Hippocampal formation (tissue), 2 donors: ENCODE measurements at regions not wholly inside any gene's neighbourhood (a gene's known extent, or its start where the extent isn't known, plus 50 kb on each side); places are given as distances from the start of the nearest gene placed in this dataset.
"Not testable (repeated sequence)": the region's sequence is repeated elsewhere in the genome, so short reads cannot be mapped to it uniquely, and the experiment has no call there.

Experiments used
- DNase-seq, 2 donors: peaks; one replicate each; lab custom pipeline; 2025; lab: John Stamatoyannopoulos, UW

- DNase-seq: no peak
These were observed 253.3 kb upstream of the KIAA1217 start for GRCh38 chr10:23955456-23956225.

GRCh38 chr10:23965123-23965522, 243.8 kb upstream of the KIAA1217 start:
- no peak for DNase-seq

GRCh38 chr10:23965880-23966279, 243.1 kb upstream of the KIAA1217 start:
- DNase-seq: no peak

DNA sequence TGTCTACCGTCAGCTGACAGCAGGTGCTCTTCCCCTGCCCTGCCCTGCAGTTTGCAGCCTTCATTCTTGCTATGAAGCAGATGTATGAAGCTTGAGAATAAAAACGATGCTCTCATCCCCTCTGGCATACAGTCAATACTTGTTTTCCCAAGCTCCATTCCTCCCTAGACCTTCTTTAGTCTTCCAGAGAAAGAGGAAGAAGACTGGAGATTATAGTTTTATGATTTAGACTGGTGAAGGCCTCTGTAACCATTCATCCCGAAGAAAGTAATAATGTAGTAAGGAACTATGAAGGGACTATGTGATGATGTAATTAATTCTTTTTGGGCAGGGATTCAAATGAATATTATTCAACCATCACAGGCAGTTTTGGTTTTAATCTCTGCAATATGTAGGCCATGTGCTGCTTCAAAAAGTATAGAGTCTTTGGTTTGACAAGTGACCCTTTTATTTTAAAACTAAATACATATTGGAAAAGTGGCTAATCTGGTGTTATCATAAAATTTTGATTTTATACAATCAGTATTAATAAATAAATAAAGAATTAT, 242.4 kb upstream of the KIAA1217 start:
- no peak for DNase-seq

DNA sequence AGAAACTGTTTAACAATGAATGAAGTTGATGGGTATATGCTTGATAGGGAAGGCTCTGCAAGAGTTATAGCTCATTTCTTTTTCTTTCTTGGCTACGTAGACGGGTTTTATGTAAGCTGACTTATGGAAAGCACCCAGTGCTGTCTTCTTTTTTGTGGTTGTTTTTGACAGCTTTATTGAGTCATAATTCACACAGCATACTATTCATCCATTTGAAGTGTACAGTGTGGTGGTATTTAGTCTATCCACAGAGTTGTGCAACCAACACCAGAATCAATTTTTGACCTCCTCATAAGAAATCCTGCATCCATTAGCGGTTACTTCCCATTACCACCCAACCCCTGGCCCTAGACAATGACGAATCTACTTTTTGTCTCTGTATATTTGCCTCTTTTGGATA, 240.6 kb upstream of the KIAA1217 start:
- no peak for DNase-seq

DNA sequence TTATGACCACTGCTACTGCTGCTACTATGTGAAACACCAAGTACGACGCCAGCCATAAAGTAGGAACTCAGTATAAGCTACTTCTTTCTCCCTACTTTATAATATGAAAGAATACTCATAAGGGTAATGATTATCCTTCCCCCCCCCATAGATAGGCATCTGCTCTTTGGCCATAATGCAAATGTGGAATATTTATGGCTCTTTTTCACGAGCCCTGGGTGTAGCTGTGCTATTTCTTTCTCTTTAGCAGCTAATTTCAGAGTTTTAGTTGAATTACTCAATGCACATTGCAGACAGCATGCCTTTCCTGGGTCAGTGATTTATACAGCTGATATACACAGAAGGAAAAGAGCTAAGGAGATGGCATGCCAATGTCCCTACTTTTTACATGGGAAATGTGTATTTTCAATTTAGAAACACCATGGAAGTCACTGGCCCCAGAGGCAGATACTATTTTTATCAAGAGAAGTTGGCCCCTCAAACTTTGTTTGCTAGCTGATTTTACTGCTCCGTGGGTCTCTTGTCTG, 234.1 kb upstream of the KIAA1217 start:
- no peak for DNase-seq

GRCh38 chr10:23975431-23975830, 233.5 kb upstream of the KIAA1217 start:
- DNase-seq: no peak

- no peak for DNase-seq
These were observed 232.7 kb upstream of the KIAA1217 start for GRCh38 chr10:23976275-23976674.

DNA sequence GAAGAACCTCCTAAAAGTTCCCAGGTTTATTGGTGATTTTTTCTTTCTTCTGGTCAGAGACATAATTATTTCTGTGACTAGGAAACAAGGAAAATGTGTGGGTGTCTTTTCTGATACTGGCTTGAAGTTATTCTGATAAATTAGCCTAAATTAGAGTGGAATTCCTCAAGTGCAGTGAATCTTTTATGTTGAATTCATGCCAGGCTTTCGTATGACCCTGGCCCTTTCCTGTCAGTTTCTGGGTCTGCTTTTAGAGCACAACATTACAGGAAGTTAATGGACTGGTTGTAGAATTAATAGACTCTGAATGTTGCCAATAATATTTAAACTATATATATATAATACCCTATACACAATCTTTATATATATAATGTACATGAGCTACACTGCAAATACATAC, 230.6 kb upstream of the KIAA1217 start:
- DNase-seq: no peak

GRCh38 chr10:23980094-23980493, 228.8 kb upstream of the KIAA1217 start:
- no peak for DNase-seq

DNA sequence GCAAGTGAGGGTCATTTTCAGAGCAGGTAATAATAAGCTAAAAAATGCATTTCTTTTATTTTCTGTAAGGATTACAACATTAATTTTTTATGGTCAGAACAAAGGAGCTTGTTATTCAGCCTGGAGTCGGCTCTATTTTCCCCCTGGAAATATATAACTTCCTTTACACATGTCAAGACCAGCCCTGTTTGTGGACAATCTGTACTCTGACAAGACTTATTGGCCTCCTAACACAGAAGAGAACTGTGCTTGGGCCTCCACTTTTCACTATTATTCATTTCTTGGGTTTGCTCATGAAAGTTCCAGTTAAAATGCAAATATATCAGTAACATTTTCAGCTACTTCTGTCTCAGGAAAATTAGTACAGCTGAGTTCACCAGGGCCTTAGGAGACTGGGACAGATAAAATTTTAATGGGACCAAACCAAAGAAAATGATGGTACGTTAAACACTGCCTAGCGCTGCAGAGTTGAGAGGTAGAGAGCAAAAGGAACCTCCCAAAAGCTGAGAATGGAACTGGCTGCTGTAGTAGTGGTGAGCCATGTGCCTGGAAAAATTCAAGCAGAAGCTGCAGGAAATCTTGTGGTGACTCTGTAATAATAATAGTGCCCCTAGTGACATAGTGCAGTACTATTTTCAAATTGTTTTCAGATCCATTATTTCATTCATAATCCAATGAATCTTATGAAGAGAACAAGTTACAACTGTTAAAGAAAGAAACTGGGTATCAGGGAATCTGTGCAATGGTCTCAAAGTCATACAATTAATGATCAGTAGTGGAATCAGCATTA, 227.2 kb upstream of the KIAA1217 start:
- DNase-seq: no peak

GRCh38 chr10:23984405-23984804, 224.5 kb upstream of the KIAA1217 start:
- DNase-seq: not testable (repeated sequence)

DNA sequence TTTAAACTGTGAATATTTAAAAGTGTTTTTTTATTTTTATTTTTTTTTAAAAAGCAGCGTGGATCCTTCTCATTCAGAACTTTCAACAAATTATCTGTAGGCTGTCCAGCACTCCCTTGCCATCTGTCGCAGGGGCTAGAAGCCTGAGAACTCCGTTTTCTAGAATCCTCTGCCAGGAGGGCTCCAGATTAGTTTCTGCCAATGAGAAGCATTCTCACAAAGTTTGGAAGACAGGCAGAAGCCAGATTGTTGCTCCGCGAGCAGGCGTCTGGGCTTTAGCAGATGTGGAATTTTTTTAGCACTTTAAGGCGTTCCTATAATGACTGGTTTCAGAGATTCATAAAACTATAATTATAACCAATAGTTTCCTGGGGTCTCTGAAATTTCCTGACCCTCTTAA, 220.9 kb upstream of the KIAA1217 start:
- no peak for DNase-seq

DNA sequence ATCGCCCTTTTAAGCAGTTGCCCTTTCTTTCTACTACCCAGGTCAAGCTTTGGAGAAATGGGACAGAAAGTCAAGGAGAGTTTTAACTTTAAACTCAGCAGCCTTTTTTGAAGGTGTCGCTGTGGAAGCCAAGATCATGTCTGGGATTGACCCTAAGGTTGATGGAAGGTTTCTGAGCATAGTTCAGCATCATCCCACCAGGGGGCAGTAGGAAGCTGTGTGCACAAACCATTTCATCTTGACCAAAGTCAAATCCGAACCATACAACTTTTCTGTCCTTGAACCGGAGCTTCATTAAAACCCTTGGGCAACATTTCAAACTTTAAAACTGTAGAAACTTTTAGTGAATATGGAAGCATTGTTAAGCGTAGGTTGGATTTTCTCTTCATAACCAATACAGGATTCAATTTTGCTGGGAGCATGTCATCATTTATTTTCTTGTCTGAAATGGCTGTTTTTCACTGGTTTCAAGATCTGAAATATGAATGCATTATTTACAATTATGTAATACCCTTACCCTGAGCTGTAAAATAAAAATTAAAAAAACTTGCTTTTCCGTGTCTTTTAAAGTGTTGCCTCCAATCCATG, 214.4 kb upstream of the KIAA1217 start:
- DNase-seq: peak; percentile 3 to 37

DNA sequence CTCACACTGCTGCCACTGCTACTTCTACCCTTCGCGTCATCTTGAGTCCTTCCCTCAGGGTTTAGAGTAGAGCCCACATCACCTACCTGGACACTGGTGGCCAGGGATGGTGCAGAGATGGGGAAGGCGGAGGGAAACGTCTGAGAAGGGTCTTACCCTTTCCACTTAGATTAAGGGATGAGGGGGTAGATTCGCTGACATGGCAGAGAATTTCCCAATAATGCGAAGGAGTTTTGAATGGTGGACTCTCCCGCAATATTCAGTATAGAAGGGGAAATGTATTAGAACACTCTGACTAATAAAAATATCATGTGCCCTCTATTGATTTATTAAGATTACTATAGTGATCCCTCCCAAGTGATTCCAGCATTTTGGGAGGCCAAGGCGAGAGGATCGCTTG, 209.5 kb upstream of the KIAA1217 start:
- no peak for DNase-seq

- no peak for DNase-seq
These were observed 208.6 kb upstream of the KIAA1217 start for GRCh38 chr10:24000271-24000813.

DNA sequence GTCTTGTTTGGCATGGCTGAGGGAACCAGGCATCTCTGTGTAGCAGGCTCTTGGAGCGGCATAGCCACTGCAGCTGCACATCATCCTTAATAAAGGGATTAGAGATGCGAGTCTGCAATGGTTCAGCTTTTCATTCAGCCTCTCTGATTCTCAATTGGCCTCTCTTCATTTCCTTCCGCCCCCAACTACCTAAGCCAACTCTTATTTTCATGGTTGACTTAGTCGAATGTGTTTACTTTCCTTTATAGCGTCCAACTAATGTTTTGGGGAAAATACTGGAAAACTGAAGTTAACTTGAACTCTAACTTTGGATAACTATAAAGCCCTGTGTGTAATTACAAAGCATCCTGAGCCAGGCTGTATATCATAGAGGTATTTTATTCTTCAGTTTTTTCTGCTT, 202.2 kb upstream of the KIAA1217 start:
- DNase-seq: no peak

DNA sequence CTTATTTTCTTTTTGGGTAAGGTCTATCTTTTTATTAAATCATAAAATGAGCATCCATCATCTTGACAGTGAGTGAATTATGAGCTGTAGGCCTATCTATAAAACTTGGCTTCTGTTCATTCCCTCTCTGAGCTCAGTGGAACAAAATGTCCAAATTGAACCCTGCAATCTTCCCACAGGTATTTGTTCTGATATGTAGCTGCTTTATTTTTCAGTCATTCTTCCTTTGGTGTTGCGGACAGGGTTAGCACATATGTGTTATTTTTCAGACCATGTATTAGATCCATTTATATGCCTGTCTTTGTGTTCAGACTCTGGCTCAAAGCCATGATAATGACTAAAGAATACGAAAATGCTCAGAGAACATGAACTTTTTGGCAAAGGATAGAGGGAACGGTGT, 201.6 kb upstream of the KIAA1217 start:
- no peak for DNase-seq

GRCh38 chr10:24008164-24009091, 200.5 kb upstream of the KIAA1217 start:
- DNase-seq: no peak

DNA sequence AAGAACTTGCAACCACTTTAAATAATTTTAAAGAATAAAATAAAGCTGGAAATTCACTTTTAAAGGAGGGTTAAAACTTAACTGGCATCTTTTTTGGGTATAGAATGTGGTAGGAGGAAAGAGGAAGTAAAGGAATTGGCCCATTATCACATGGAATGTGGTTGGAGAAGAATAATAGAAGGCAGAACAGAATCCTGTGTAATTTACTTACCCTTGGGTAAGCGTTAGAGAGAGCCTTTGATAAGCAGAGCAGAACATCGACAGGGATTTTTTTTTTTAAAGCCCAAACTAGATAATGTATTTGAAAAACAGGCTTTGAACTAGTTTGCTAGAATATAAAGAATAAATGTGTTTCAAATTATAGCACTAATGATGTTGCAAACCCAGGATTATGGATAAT, 199.8 kb upstream of the KIAA1217 start:
- no peak for DNase-seq

DNA sequence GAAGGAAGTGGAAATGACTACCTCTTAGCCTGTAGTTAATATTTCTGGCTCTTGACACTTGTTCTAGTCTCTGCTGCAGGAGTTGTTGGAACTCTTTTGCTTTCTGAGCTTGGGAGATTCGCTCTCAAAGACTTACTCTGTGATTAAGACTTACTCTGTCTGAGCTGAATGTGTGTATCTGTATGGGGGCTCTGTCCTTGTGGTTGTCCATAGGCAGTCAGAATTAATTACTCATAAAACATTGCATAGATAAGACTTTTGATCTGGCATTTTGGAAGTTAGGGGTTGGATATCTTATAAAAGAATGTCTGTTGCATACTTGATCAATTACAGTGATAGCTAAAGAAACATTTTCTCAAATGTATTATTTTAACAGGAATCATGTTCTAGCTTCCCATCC, 199.2 kb upstream of the KIAA1217 start:
- no peak for DNase-seq
